Large intestine (tissue), 3 donors: ENCODE measurements at regions not wholly inside any gene's neighbourhood (a gene's known extent, or its start where the extent isn't known, plus 50 kb on each side); places are given as distances from the start of the nearest gene placed in this dataset.
"Not testable (repeated sequence)": the region's sequence is repeated elsewhere in the genome, so short reads cannot be mapped to it uniquely, and the experiment has no call there.

ENCODE experiments used
- DNase-seq, 2 donors: peaks; one replicate each; pipeline versions ENCODE4 v3.0.0 to v3.0.0-alpha.2; 2013
- H3K27ac ChIP-seq: one replicate; pipeline ENCODE4 v1.5.1; 2013; ENCODE audit warnings: low read length
- H3K27me3 ChIP-seq: 2 replicates; pipeline ENCODE4 v1.6.1; 2013; ENCODE audit warnings: low read length; ENCODE audit not compliant: control insufficient read depth, insufficient read depth
- H3K36me3 ChIP-seq: 2 replicates; pipeline ENCODE4 v1.6.1; 2013; ENCODE audit warnings: low read length; ENCODE audit not compliant: control insufficient read depth, insufficient read depth
- H3K4me1 ChIP-seq: one replicate; pipeline ENCODE4 v1.6.1; 2013; ENCODE audit warnings: low read length; ENCODE audit not compliant: control insufficient read depth, insufficient read depth
- H3K4me3 ChIP-seq: one replicate; pipeline ENCODE4 v1.5.1; 2013; ENCODE audit warnings: low read length
- H3K9me3 ChIP-seq: one replicate; pipeline ENCODE4 v1.6.1; 2013; ENCODE audit warnings: mild to moderate bottlenecking, low read depth, low read length, moderate library complexity; ENCODE audit not compliant: control insufficient read depth
- WGBS: methylation state at CpG from one replicate; pipeline ENCODE4 v1.1.5; 2013; ENCODE audit warnings: low lambda C conversion rate; ENCODE audit not compliant: insufficient coverage; 5-methylcytosine and 5-hydroxymethylcytosine counted together

GRCh38 chrX:66698273-66699204 is 59.7 kb upstream of the EDA2R start:
- Histone ChIP-seq H3K4me3 (no peak overlapping the region), H3K36me3 (no peaks in the 10 kb centered on the region)
- no peak for DNase-seq

GRCh38 chrX:66692512-66692911 is 53.6 kb upstream of the EDA2R start:
- not testable (repeated sequence) for H3K27me3 ChIP-seq, H3K4me3 ChIP-seq, H3K9me3 ChIP-seq, H3K4me1 ChIP-seq, DNase-seq, H3K36me3 ChIP-seq, H3K27ac ChIP-seq
- WGBS, result no CpG with 5 or more reads among the region's 8 CpGs

More at GRCh38 chrX:66698273-66699204, 59.7 kb upstream of the EDA2R start:
- Histone ChIP-seq H3K27me3 (no peaks in the 10 kb centered on the region), H3K27ac (no peak overlapping the region), H3K9me3 (no peaks in the 10 kb centered on the region), H3K4me1 (no peaks in the 10 kb centered on the region)
- no CpG with 5 or more reads among the region's 1 CpG for WGBS
